ENCODE measurements at regions not wholly inside any gene's neighbourhood (a gene's known extent, or its start where the extent isn't known, plus 50 kb on each side); places are given as distances from the start of the nearest gene placed in this dataset.
A peak's percentile ranks its signal among the peaks of the same experiment; 100 is the strongest.
"Not testable (repeated sequence)": the region's sequence is repeated elsewhere in the genome, so short reads cannot be mapped to it uniquely, and the experiment has no call there.

GRCh38 chr21:23887725-23888306, 1719.5 kb downstream of the MRPL39 start:
- DNase-seq (ENCODE audit: low read depth) = peak; percentile 30

DNA sequence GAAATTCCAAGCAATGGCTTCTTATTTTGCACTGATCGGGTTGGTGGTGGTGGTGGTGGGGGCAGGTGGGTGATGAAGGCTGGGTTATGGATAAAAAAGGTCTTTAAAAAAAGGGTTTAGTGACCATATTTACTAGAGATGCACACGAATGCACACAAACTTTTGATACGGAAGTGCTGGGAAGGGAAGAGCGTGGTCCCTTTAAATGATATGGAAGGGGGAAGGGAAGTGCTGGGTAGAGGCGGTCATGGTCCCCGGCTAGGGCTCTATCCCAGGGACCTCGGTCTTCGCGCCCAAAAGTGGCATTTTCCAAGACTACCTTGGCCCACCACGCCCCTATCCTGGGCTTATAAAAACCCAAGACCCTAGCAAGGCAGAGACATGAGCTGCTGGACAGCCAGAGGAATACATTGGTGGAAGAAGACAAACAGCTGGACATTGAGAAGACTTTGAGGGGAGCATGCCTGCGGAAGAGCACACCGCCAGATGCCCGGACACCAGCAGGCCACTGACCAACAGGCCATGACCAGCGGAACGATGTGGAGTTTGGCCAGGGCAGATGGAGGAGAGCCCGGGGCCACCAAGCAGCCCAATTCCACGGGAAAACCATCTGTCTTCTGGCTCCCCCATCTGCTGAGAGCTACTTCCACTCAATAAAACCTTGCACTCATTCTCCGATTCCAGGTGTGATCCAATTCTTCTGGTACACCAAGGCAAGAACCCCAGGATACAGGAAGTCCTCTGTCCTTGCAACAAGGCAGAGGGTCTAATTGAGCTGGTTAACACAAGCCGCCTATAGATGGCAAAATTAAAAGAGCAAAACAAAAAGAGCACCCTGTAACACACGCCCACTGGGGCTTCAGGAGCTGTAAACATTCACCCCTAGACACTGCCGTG, 1720.2 kb downstream of the MRPL39 start:
- peak; percentile 3 for DNase-seq (ENCODE audit: low read depth)

DNA sequence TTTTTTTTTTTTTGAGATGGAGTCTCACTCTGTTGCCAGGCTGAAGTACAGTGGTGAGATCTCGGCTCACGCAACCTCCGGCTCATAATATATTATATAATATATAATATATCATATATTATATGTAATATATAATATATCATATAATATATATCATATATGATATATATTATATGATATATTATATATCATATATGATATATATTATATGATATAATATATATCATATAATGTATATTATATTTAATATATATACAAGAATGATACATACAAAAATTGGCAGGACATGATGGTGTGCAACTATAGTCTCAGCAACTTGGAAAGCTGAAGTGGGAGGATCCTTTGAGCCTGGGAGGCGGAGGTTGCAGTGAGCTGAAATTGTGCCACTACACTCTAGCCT, 1725.5 kb downstream of the MRPL39 start:
- no peak for DNase-seq (ENCODE audit: low read depth)

DNA sequence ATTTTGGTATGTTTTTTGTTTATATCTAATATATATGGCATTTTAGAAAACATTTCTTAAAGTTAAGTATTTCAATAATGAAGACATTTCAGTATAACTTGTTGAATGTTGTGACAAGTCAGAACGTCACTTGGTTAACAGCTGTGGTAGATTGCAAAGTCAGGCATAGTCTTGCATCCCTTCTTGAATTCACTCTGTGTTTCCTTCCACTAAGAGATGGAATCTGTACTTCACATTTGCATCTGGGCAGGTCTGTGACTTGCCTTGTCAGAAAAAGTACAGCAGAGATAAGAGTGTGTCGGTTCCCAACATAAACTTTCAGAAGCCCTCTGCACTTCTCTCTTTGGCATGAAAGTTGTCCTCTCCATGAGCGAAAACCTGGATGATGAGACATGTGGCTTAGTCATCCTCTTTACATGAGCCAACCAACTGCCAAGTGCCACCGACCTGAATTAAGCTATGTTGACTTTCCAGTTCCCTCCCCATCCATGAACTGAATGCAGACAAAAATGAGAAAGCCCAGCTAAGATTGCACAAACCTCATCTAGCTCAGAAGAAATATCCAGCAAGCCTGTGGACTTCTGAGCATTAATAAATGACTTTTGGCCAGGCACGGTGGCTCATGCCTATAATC, 1730.2 kb downstream of the MRPL39 start:
- DNase-seq (ENCODE audit: low read depth) = no peak

DNA sequence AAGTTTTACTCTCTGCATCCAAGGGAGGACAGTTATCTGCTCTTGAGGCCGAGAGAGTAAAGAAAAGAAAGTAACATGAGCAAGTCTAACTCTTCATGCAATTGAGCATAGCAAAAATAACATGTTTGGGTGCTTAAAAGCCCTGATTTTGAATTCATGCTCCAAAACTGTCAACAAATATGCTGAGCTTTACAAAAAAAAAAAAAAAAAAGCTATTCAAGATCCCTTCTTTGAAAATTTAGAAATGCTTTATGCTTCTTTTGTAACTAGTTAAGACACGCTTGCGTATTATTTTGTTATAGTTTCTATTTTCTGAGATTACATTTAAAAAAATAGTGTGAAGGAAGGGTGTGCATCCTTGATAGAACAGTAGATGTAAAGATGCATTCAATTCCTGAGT, 1733.0 kb downstream of the MRPL39 start:
- no peak for DNase-seq (ENCODE audit: low read depth)

- no peak for DNase-seq (ENCODE audit: low read depth)
These were observed 1745.3 kb downstream of the MRPL39 start for GRCh38 chr21:23861911-23862504.

DNA sequence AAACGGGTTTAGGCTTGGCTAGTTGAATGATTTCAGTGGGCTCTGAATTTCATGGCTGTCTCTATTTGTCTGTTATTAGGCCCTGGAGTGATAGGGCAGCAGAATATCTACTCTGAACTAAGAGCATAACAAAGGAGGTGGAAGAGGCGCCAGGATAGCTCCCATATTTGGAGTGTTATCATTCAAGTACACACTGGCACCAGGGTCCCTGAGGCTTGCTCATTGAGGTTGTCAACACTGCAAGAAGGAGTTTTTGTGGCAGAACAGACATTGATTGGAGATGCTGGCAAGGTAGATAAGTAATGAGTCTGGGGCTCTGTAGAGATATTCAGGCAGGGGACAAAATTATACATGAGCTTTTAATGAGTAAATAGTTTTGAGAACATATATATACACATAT, 1748.4 kb downstream of the MRPL39 start:
- DNase-seq (ENCODE audit: low read depth) = no peak

GRCh38 chr21:23853796-23854379, 1753.4 kb downstream of the MRPL39 start:
- DNase-seq (ENCODE audit: low read depth) = peak; percentile 3

GRCh38 chr21:23837564-23837963, 1769.7 kb downstream of the MRPL39 start:
- no peak for DNase-seq (ENCODE audit: low read depth)

- DNase-seq (ENCODE audit: low read depth) = no peak
These were observed 1784.5 kb downstream of the MRPL39 start for GRCh38 chr21:23822760-23823159.

DNA sequence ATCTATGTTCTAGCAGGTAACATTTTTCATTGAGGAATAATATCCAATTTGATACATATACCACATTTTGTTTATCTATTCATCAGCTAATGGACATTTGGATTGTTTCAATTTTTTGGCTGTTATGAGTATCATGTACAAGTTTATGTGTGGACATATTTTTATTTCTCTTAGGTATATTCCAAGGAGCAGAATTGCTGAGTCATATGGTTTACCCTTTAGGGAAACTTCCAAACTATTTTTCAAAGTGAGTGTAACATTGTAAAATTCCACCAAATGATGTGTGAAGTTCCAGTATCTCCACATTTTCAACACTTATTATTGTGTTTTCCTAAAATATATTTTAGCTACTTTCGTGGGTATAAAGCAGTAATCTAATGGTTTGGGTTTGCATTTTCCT, 1789.9 kb downstream of the MRPL39 start:
- DNase-seq (ENCODE audit: low read depth) = no peak

DNA sequence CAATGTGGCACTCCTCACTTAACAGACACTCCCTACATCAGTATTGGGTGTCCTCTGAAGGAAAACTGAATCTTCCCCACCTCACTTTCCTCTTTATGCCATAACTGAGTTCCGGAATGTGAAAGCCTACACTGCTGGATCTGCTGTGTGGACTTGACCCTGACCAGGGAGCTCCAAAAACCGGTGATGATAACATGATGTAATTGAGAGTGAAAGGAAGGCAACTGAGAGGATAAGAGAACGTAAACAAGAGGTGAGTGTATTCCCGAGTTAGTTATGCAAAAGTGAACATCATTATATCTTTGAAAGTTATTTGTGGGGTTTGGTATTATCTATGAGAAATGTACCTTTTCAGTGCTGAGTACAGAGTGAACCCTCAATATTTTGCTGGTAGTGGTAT, 1794.8 kb downstream of the MRPL39 start:
- DNase-seq (ENCODE audit: low read depth) = no peak

GRCh38 chr21:23811805-23812204, 1795.5 kb downstream of the MRPL39 start:
- no peak for DNase-seq (ENCODE audit: low read depth)

DNA sequence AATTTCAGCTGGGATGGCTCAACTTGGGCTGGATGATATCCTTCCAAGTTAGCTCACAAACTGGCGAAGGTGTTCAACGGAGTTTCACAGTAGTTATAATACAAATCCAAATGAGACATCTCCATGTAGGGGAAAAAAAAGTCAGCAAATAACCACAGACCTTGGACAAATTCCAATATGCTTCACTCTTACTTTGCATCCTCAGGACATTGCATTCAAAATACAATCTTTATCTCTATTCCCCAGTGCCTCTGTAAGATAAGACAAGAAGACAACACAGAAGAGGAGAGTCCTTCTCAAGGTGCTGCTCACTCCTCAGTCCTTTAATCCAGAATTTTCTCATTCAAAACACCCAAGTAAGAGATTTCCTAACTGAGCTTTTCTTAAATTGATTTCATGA, 1797.7 kb downstream of the MRPL39 start:
- DNase-seq (ENCODE audit: low read depth) = no peak

DNA sequence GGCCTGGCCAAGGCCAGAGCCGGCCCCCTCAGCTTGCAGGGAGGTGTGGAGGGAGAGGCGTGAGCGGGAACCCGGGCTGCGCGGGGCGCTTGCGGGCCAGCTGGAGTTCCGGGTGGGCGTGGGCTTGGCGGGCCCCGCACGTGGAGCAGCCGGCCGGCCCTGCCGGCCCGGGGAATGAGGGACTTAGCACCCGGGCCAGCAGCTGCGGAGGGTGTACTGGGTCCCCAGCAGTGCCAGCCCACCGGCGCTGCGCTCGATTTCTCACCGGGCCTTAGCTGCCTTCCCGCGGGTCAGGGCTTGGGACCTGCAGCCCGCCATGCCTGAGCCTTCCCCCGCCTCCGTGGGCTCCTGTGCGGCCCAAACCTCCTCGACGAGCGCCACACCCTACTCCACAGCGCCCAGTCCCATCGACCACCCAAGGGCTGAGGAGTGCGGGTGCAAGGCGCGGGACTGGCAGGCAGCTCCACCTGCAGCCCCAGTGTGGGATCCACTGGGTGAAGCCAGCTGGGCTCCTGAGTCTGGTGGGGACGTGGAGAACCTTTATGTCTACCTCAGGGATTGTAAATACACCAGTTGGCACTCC, 1800.2 kb downstream of the MRPL39 start:
- DNase-seq (ENCODE audit: low read depth) = not testable (repeated sequence)

DNA sequence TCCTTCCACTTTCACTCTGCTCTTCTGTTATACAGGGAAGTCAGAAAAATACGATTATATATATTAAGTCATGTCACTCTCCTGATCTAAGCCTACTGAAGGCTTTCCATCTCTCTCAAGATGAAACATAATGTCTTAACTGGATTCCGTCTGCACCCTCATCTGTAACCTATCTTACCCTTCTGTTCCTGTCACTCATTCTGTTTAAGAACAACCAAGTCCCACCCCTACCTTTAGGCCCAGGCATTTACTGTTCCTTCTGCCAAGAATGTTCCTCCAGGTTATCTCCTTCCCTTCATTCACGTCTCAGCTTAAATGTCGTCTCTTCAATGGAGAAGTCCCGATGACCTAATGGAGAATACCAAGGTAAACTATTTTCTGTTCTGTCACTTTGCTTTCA, 1802.4 kb downstream of the MRPL39 start:
- DNase-seq (ENCODE audit: low read depth) = no peak

DNA sequence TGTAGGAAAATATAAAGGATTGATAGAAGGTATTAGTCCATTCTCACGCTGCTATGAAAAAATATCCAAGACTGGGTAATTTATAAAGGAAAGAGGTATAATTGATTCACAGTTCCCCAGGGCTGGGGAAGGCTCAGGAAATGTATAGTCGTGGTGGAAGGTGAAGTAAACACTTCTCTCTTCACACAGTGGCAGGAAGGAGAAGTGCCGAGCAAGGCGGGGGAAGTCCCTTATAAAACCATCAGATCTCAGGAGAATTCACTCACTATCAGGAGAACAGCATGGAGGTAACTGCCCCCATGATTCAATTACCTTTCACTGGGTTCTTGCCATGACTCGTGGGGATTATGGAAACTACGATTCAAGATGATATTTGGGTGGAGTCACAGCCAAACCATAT, 1806.0 kb downstream of the MRPL39 start:
- no peak for DNase-seq (ENCODE audit: low read depth)

DNA sequence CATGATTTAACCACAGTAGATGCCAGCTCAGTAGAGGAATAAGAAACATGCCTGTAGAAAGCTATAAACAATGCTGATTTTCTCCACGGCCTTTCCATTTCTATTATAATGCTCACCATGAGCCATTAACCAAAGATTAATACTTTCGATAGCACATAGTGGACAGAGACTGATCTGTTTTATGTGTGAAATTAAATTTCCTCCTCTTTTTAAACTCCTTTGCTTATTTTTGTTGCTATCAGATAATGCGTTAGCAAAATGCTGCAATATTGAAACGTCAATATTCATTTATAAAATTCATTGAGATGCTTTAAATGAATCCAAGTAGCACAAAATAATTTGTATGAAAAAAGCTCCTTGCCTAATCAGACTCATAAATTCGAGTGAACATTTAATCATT, 1807.9 kb downstream of the MRPL39 start:
- no peak for DNase-seq (ENCODE audit: low read depth)

GRCh38 chr21:23792300-23792699, 1815.0 kb downstream of the MRPL39 start:
- DNase-seq (ENCODE audit: low read depth) = no peak

DNA sequence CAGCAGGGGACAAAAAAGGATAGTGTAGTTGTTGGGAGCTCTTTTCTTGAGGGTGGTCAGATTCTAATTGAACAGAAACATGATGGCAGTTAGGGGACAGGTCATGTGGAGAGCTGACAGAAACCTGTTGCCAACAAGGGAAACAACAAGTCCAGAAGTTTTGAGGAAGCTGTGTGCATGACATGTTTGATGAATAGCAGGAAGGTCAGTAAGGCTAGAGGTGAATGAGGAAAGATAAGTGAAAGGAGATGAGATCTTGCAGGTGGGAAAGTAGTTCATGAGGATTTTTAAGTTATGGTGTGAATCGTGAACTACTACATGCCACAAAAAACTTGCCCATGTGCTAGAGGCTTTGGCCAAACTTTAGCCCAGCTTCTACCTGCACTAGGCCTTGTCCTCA, 1817.4 kb downstream of the MRPL39 start:
- no peak for DNase-seq (ENCODE audit: low read depth)

- DNase-seq (ENCODE audit: low read depth) = no peak
These were observed 1827.0 kb downstream of the MRPL39 start for GRCh38 chr21:23780326-23780725.

DNA sequence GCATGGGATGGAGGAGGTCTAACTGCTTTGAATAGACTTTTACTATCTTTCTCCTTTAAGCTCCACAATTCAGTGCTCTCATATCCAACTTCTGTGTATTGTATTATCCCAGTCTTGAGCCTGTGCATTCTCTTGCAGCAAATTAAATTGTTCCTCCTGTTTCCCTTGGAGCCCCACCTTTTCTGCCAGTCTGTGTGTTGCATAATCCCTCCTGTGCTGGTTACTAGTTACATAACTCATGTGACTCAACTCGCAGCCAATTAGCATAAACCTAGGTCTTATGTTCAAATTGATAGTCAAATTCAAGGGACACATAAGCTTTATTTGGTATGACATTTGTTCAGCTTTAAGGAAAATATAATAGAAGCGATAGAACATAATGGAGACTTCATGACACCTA, 1863.5 kb downstream of the MRPL39 start:
- DNase-seq (ENCODE audit: low read depth) = no peak
